ENCODE measurements at regions not wholly inside any gene's neighbourhood (a gene's known extent, or its start where the extent isn't known, plus 50 kb on each side); places are given as distances from the start of the nearest gene placed in this dataset.

DNA sequence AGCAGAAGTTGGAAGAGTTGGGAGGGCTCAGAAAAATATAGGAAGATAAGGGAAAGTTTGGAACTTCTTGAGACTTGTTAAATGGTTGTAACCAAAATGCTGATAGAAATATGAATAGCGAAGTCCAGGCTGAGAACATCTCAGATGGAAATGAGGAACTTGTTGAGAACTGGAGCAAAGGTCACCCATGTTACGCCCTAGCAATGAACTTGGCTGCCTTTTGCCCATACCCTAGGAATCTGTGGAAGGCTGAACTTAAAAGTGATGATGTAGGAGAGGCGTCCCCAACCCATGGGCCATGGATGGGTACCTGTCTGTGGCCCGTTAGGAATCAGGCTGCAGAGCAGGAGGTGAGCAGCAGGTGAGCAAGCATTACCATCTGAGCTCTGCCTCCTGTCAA lies 347.8 kb downstream of the ARL4A start:
- Histone ChIP-seq H3K4me2 (no peak overlapping the region), H3K36me3 (ENCODE audit: insufficient read depth) (no peaks in the 10 kb centered on the region), H3K4me1 (ENCODE audit: insufficient read depth) (peaks cover 20% of the 10 kb centered on the region), H4K20me1 (replicated peaks; ENCODE audit: insufficient read depth) (no peaks in the 10 kb centered on the region), H3K27me3 (ENCODE audit: insufficient read depth) (no peaks in the 10 kb centered on the region), H3K4me3 (no peak overlapping the region), H3K9me2 (ENCODE audit: insufficient read depth) (no peaks in the 10 kb centered on the region; the same call in 1 of the 2 replicates), H3F3A (replicated peaks; ENCODE audit: low read depth) (no peaks in the 10 kb centered on the region), H3K27ac (ENCODE audit: low read depth) (no peak overlapping the region), H2AFZ (no peak overlapping the region), H3K79me2 (replicated peaks; ENCODE audit: insufficient read depth) (no peaks in the 10 kb centered on the region)
- Mint-ChIP-seq H3K27me3 (ENCODE audit: insufficient read depth, low read depth, poor library complexity) (no peaks in the 10 kb centered on the region), H3K9me3 (peaks cover 20% of the 10 kb centered on the region), H3K4me1 (peaks cover 36% of the 10 kb centered on the region), H3K36me3 (ENCODE audit: low read depth) (peaks cover 23% of the 10 kb centered on the region), H3K4me3 (no peak overlapping the region), H3K27ac (peak overlapping the region; percentile 25; the same call in 1 of the 2 replicates)
- ATAC-seq (no peak), DNase-seq (ENCODE audit: low spot score) (no peak)
- TF ChIP-seq, protein P1, sequence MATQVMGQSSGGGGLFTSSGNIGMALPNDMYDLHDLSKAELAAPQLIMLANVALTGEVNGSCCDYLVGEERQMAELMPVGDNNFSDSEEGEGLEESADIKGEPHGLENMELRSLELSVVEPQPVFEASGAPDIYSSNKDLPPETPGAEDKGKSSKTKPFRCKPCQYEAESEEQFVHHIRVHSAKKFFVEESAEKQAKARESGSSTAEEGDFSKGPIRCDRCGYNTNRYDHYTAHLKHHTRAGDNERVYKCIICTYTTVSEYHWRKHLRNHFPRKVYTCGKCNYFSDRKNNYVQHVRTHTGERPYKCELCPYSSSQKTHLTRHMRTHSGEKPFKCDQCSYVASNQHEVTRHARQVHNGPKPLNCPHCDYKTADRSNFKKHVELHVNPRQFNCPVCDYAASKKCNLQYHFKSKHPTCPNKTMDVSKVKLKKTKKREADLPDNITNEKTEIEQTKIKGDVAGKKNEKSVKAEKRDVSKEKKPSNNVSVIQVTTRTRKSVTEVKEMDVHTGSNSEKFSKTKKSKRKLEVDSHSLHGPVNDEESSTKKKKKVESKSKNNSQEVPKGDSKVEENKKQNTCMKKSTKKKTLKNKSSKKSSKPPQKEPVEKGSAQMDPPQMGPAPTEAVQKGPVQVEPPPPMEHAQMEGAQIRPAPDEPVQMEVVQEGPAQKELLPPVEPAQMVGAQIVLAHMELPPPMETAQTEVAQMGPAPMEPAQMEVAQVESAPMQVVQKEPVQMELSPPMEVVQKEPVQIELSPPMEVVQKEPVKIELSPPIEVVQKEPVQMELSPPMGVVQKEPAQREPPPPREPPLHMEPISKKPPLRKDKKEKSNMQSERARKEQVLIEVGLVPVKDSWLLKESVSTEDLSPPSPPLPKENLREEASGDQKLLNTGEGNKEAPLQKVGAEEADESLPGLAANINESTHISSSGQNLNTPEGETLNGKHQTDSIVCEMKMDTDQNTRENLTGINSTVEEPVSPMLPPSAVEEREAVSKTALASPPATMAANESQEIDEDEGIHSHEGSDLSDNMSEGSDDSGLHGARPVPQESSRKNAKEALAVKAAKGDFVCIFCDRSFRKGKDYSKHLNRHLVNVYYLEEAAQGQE (IDR thresholded peaks at IDR 0.05; ENCODE audit: unreplicated experiment), result no peak
- TF ChIP-seq, protein P2, sequence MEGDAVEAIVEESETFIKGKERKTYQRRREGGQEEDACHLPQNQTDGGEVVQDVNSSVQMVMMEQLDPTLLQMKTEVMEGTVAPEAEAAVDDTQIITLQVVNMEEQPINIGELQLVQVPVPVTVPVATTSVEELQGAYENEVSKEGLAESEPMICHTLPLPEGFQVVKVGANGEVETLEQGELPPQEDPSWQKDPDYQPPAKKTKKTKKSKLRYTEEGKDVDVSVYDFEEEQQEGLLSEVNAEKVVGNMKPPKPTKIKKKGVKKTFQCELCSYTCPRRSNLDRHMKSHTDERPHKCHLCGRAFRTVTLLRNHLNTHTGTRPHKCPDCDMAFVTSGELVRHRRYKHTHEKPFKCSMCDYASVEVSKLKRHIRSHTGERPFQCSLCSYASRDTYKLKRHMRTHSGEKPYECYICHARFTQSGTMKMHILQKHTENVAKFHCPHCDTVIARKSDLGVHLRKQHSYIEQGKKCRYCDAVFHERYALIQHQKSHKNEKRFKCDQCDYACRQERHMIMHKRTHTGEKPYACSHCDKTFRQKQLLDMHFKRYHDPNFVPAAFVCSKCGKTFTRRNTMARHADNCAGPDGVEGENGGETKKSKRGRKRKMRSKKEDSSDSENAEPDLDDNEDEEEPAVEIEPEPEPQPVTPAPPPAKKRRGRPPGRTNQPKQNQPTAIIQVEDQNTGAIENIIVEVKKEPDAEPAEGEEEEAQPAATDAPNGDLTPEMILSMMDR (conservative IDR thresholded peaks at IDR 0.05; ENCODE audit: low read depth in 2 of 2), result no peak
- no peak for TF ChIP-seq NANOG (IDR thresholded peaks at IDR 0.05; ENCODE audit: borderline replicate concordance)
- TF ChIP-seq EZH2phosphoT487 (IDR thresholded peaks at IDR 0.05; ENCODE audit: unreplicated experiment), result no peak
- no peak for TF ChIP-seq EZH2 (IDR thresholded peaks at IDR 0.05; ENCODE audit: low read depth, unreplicated experiment)
- TF ChIP-seq, protein P3, sequence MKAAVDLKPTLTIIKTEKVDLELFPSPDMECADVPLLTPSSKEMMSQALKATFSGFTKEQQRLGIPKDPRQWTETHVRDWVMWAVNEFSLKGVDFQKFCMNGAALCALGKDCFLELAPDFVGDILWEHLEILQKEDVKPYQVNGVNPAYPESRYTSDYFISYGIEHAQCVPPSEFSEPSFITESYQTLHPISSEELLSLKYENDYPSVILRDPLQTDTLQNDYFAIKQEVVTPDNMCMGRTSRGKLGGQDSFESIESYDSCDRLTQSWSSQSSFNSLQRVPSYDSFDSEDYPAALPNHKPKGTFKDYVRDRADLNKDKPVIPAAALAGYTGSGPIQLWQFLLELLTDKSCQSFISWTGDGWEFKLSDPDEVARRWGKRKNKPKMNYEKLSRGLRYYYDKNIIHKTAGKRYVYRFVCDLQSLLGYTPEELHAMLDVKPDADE (IDR thresholded peaks at IDR 0.05), result no peak
- TF ChIP-seq STAT1 (IDR thresholded peaks at IDR 0.05; ENCODE audit: unreplicated experiment), result no peak
- TF ChIP-seq, protein P4, sequence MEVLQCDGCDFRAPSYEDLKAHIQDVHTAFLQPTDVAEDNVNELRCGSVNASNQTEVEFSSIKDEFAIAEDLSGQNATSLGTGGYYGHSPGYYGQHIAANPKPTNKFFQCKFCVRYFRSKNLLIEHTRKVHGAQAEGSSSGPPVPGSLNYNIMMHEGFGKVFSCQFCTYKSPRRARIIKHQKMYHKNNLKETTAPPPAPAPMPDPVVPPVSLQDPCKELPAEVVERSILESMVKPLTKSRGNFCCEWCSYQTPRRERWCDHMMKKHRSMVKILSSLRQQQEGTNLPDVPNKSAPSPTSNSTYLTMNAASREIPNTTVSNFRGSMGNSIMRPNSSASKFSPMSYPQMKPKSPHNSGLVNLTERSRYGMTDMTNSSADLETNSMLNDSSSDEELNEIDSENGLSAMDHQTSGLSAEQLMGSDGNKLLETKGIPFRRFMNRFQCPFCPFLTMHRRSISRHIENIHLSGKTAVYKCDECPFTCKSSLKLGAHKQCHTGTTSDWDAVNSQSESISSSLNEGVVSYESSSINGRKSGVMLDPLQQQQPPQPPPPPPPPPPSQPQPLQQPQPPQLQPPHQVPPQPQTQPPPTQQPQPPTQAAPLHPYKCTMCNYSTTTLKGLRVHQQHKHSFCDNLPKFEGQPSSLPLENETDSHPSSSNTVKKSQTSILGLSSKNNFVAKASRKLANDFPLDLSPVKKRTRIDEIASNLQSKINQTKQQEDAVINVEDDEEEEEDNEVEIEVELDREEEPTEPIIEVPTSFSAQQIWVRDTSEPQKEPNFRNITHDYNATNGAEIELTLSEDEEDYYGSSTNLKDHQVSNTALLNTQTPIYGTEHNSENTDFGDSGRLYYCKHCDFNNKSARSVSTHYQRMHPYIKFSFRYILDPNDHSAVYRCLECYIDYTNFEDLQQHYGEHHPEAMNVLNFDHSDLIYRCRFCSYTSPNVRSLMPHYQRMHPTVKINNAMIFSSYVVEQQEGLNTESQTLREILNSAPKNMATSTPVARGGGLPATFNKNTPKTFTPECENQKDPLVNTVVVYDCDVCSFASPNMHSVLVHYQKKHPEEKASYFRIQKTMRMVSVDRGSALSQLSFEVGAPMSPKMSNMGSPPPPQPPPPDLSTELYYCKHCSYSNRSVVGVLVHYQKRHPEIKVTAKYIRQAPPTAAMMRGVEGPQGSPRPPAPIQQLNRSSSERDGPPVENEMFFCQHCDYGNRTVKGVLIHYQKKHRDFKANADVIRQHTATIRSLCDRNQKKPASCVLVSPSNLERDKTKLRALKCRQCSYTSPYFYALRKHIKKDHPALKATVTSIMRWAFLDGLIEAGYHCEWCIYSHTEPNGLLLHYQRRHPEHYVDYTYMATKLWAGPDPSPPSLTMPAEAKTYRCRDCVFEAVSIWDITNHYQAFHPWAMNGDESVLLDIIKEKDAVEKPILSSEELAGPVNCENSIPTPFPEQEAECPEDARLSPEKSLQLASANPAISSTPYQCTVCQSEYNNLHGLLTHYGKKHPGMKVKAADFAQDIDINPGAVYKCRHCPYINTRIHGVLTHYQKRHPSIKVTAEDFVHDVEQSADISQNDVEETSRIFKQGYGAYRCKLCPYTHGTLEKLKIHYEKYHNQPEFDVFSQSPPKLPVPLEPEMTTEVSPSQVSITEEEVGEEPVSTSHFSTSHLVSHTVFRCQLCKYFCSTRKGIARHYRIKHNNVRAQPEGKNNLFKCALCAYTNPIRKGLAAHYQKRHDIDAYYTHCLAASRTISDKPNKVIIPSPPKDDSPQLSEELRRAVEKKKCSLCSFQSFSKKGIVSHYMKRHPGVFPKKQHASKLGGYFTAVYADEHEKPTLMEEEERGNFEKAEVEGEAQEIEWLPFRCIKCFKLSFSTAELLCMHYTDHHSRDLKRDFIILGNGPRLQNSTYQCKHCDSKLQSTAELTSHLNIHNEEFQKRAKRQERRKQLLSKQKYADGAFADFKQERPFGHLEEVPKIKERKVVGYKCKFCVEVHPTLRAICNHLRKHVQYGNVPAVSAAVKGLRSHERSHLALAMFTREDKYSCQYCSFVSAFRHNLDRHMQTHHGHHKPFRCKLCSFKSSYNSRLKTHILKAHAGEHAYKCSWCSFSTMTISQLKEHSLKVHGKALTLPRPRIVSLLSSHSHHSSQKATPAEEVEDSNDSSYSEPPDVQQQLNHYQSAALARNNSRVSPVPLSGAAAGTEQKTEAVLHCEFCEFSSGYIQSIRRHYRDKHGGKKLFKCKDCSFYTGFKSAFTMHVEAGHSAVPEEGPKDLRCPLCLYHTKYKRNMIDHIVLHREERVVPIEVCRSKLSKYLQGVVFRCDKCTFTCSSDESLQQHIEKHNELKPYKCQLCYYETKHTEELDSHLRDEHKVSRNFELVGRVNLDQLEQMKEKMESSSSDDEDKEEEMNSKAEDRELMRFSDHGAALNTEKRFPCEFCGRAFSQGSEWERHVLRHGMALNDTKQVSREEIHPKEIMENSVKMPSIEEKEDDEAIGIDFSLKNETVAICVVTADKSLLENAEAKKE (CRISPR knock-in tag; IDR thresholded peaks at IDR 0.05), result no peak
- no peak for TF ChIP-seq ZNF331 (CRISPR knock-in tag; IDR thresholded peaks at IDR 0.05; ENCODE audit: low read depth)
- no peak for TF ChIP-seq CREB1 (CRISPR knock-in tag; IDR thresholded peaks at IDR 0.05; ENCODE audit: low read depth)
- TF ChIP-seq POLR2AphosphoS5 (IDR thresholded peaks at IDR 0.05; ENCODE audit: low read depth), result no peak
- TF ChIP-seq ZNF114 (CRISPR knock-in tag; IDR thresholded peaks at IDR 0.05), result no peak
- no peak for TF ChIP-seq JUNB (IDR thresholded peaks at IDR 0.05; ENCODE audit: unreplicated experiment)

All from GM23338 (cell line).